Mammary epithelial cell (primary cell): ENCODE measurements at regions not wholly inside any gene's neighbourhood (a gene's known extent, or its start where the extent isn't known, plus 50 kb on each side); places are given as distances from the start of the nearest gene placed in this dataset.

ENCODE experiments used
- EZH2 ChIP-seq: IDR thresholded peaks from 2 replicates; pipeline ENCODE4 v1.6.1; 2012; ENCODE audit warnings: low read length, inconsistent platforms, borderline replicate concordance
- TF ChIP-seq, protein P1 (sequence below), 2 donors: IDR thresholded peaks in 1 of 2; conservative IDR thresholded peaks in 1 of 2; 2 replicates each; pipeline ENCODE4 v1.5.1; 2011 to 2012; ENCODE audit warnings: inconsistent platforms in 2 of 2, low read length in 2 of 2, mild to moderate bottlenecking in 2 of 2, control low read depth in 1 of 2, low read depth in 1 of 2; ENCODE audit not compliant: insufficient read depth in 1 of 2; ENCODE audit errors: extremely low read depth in 1 of 2

DNA sequence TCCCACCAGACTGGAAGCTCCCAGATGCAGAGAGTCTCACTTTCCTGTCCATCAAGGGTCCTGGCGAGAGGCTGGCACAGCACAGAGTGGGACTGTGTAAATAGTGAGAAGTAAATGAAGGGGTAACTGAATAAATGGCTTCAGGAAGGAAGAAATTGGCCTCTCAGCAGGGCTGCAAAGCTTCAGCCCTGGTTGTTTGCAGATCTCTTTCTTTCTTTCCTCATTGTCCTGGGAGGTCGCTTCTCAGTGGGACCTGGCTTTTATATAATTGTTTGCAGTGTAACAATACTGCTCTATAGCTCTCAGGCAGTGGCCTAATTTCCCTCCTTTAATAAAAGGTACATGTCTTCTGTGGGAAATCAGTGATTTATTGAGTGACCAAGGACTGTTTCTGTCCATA lies 74.9 kb upstream of the GPR45 start:
- TF ChIP-seq, protein P1, sequence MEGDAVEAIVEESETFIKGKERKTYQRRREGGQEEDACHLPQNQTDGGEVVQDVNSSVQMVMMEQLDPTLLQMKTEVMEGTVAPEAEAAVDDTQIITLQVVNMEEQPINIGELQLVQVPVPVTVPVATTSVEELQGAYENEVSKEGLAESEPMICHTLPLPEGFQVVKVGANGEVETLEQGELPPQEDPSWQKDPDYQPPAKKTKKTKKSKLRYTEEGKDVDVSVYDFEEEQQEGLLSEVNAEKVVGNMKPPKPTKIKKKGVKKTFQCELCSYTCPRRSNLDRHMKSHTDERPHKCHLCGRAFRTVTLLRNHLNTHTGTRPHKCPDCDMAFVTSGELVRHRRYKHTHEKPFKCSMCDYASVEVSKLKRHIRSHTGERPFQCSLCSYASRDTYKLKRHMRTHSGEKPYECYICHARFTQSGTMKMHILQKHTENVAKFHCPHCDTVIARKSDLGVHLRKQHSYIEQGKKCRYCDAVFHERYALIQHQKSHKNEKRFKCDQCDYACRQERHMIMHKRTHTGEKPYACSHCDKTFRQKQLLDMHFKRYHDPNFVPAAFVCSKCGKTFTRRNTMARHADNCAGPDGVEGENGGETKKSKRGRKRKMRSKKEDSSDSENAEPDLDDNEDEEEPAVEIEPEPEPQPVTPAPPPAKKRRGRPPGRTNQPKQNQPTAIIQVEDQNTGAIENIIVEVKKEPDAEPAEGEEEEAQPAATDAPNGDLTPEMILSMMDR (conservative IDR thresholded peaks at IDR 0.05 in 1 of 2, IDR thresholded peaks at IDR 0.05 in 1 of 2; ENCODE audit: extremely low read depth in 1 of 2, insufficient read depth in 1 of 2, low read depth in 1 of 2, low read length in 2 of 2): no peak
- TF ChIP-seq EZH2: no peak
